KBM-7 (cell line): ENCODE measurements at regions not wholly inside any gene's neighbourhood (a gene's known extent, or its start where the extent isn't known, plus 50 kb on each side); places are given as distances from the start of the nearest gene placed in this dataset.
A peak's percentile ranks its signal among the peaks of the same experiment; 100 is the strongest.
"Not testable (repeated sequence)": the region's sequence is repeated elsewhere in the genome, so short reads cannot be mapped to it uniquely, and the experiment has no call there.

Experiments
- DNase-seq: peaks from one replicate; pipeline ENCODE4 v3.0.0-alpha.2; 2015
- in situ Hi-C: fragments of 300-500 bp; cut with MboI; formaldehyde crosslinking; loops from 2 replicates; pipeline ENCODE4 v1.14.3; 2020; ENCODE audit warnings: low sequenced_read_pairs, low pct_unique_long_range_greater_than_20kb, mixed read lengths

- DNase-seq, result no peak
- in situ Hi-C loops, result no loop called here
Measured at GRCh38 chr9:86494644-86495111, 140.5 kb upstream of the TUT7 start.

- in situ Hi-C loops, result no loop called here
- DNase-seq, result no peak
Measured at GRCh38 chr9:86491468-86492266, 137.5 kb upstream of the TUT7 start.

DNA sequence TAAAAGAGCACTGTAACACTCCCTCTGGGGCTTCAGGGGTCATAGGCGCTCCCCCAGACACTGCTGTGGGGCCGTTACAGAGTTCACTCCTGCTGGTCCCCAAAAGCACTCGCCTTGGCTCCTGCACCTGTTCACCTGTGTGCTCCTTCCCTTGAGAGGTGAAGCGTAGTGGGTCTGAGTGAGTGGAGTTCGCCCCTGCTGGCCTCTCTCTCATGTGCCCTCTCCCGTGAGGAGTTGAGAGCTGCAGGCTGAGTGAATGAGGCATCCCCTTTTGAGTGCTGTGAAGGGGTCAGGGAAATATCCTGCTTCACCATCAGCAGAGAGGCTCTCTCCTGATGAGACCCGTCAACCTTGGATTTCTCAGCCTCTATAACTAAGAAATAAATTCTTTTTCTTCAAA is 134.6 kb upstream of the TUT7 start:
- no peak for DNase-seq
- in situ Hi-C loops, result no loop called here

DNA sequence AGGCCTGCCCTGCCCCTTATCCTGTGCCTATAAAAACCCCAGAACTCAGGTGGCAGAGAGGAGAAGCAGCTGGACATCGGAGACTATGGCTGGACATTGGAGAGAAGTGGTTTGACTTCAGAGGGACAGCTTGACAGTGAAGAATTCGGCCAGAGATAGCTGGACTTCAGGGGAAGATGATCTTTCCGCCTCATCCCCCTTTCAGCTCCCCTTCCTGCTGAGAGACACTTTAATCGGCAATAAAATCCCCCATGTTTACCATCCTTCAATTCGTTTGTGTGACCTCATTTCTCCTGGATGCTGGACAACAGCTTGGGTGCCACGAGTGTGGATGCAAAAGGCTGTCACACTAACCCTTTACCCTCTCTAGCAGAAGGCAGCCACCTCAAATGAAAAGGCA is 134.1 kb upstream of the TUT7 start:
- in situ Hi-C loops, result no loop called here
- DNase-seq, result no peak

GRCh38 chr9:86487838-86488233 is 133.6 kb upstream of the TUT7 start:
- in situ Hi-C loops, result no loop called here
- DNase-seq, result no peak

DNA sequence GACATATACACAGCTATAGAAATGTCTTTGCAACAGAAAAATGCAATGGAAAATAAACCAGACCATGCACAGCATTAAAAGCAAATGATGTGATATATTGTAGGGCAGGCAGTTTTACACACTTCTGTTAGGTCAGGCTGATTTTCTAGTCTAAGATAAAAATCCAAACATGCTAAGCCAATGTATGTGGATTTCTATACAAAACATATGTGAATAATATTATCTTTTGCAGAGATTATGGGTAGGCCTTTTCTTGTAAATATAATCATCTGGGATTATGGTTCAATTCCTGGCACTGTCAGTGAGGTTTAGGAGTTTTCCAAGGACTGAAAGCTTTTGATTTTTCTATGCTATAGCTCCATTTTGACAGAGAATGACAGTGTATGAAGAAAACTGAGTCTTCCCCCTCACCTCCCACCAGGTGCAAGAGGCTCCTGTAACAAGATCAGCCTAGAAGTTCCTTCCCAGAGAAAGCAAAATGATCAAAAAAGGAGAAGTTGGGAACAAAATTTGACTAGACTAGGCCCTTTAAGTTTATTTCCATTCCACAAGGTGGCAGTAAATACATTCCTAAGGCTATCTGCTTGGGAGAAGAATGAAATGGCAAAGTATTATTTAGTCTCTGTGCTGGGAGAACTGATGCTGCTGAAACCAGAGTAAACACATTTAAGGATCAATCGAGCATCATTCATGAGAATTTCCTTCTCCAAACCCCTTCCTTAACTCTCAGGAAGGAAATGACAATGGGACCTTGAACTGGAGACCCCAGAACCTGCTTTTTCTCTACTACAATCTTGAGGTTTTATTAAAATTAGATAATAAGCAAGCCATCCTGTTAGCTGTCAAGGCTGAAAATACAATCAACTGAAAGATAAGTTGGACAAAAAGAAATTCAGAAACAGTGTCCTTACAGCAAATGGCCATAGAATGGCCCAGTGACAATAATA is 133.0 kb upstream of the TUT7 start:
- DNase-seq, result peak; percentile 58
- in situ Hi-C loops, result no loop called here

- in situ Hi-C loops, result no loop called here
- no peak for DNase-seq
Measured at GRCh38 chr9:86485359-86485758, 131.1 kb upstream of the TUT7 start.

DNA sequence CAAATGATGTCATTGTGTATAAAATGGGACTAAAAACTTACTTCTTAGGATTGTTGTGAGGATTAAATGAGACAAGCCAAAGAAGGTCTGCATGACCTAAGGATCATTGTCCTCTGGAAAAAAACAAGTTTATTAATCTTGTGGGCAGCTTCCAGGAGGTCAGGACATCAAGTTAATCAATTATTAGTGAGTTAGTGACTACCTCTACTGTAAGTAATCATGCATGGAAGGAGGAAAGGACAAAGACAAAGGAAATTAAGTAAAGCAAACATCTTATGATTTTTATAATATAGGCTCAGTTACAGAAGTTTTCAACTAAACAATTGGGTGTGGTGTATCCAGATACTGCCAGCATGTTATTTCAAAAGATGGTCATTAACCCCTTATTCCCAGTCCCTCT is 129.3 kb upstream of the TUT7 start:
- DNase-seq, result no peak

GRCh38 chr9:86481466-86481865 is 127.3 kb upstream of the TUT7 start:
- no peak for DNase-seq
- in situ Hi-C loops, result no loop called here

More for the DNA sequence above, 129.3 kb upstream of the TUT7 start:
- in situ Hi-C loops, result no loop called here

DNA sequence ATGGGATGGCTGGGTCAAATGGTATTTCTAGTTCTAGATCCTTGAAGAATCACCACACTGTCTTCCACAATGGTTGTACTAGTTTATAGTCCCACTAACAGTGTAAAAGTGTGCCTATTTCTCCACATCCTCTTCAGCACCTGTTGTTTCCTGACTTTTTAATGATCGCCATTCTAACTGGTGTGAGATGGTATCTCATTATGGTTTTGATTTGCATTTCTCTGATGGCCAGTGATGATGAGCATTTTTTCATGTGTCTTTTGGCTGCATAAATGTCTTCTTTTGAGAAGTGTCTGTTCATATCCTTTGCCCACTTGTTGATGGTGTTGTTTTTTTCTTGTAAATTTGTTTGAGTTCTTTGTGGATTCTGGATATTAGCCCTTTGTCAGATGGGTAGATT is 121.0 kb upstream of the TUT7 start:
- in situ Hi-C loops, DNase-seq: not testable (repeated sequence)

- DNase-seq, result no peak
- in situ Hi-C loops, result loop anchor here (25.0 kb wide), 1 partner anchor 841 kb away; no protein-coding TSS in a partner anchor
Measured at GRCh38 chr9:86471171-86471815, 117.1 kb upstream of the TUT7 start.

GRCh38 chr9:86470326-86470725 is 116.1 kb upstream of the TUT7 start:
- DNase-seq, result no peak
- in situ Hi-C loops, result loop anchor here (25.0 kb wide), 1 partner anchor 842 kb away; no protein-coding TSS in a partner anchor

DNA sequence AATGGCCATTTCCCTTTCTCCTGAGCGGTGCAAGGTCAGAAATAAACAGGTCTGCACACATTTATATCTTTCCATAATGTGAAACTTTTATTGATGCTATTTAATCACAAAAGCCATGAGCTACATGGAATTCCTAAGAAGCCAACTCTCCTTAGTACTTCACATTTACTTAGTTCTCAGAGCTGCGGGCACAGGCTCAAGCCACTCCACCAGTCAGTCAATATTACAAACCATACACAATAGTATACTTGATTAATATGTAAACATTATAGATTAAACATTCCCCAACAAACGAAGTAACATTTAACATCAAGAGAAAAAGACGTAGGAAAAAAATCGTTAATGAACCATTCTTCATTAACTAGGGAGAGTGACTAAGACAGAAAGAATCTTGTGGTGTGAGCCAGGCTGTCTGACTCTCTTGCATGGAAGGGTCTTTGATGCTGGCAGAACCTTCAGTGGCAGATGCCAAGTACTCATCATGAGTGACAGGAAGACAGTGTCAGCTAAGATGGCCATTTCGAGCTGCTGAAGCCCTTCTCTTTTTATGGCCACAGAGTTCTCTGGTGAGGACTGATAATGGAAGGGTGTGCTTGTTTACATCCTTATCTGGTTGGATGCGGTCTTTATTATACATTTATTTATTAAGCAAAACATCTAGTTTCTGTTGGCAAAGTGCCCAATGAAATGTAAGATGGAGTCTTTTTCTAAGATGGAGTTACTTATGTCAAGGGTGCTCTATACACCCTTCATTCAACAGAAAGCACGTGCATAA is 115.5 kb upstream of the TUT7 start:
- in situ Hi-C loops, result loop anchor here (25.0 kb wide), 1 partner anchor 843 kb away; no protein-coding TSS in a partner anchor
- DNase-seq, result no peak

GRCh38 chr9:86464242-86464641 is 110.0 kb upstream of the TUT7 start:
- DNase-seq, result no peak
- in situ Hi-C loops, result loop anchor here (25.0 kb wide), 1 partner anchor 848 kb away; no protein-coding TSS in a partner anchor

- in situ Hi-C loops, result loop anchor here (25.0 kb wide), 1 partner anchor 852 kb away; no protein-coding TSS in a partner anchor
- DNase-seq, result no peak
Measured at GRCh38 chr9:86460216-86461002, 106.2 kb upstream of the TUT7 start.

GRCh38 chr9:86459599-86460155 is 105.5 kb upstream of the TUT7 start:
- in situ Hi-C loops, result loop anchor here (25.0 kb wide), 1 partner anchor 853 kb away; no protein-coding TSS in a partner anchor
- no peak for DNase-seq

DNA sequence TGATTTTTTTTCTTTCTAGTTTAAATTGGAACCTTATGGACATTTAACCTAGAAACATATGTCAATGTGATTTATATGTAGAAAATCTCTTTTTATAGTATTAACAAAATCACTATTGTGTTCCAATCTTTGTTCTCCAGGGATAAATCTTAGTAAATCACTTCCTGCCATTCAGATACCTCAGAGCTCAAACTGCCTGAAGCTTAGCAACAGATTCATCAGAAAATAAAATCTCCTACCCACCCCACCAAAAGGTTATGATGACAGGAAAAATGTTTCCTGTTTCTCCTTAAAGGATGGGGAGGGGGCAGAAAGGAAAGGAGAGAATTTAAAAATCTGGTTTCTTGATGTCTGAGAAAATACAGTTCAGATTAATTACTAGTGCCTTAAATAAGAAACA is 105.0 kb upstream of the TUT7 start:
- in situ Hi-C loops, result loop anchor here (25.0 kb wide), 1 partner anchor 853 kb away; no protein-coding TSS in a partner anchor
- DNase-seq, result no peak
